ENCODE measurements at regions not wholly inside any gene's neighbourhood (a gene's known extent, or its start where the extent isn't known, plus 50 kb on each side); places are given as distances from the start of the nearest gene placed in this dataset.

GRCh38 chr7:17646253-17646956 is 293.9 kb downstream of the SNX13 start:
- Histone ChIP-seq H3K9me3 (no peaks in the 10 kb centered on the region), H3K4me3 (no peak overlapping the region), H3K27me3 (no peaks in the 10 kb centered on the region), H3K27ac (no peak overlapping the region), H3K36me3 (replicated peaks in 1 of 2; ENCODE audit: insufficient read depth in 1 of 2, low read depth in 2 of 2) (no peaks in the 10 kb centered on the region), H3K4me1 (no peaks in the 10 kb centered on the region)
- DNase-seq (no peak), ATAC-seq (no peak)
- intact Hi-C loops (cut with DNase I) = no loop called here
- 41 to 43% methylated on average over 3 of the region's 3 CpGs for WGBS, 2 donors
- TF ChIP-seq POLR2A (IDR thresholded peaks at IDR 0.05) (no peak), CTCF (IDR thresholded peaks at IDR 0.05) (peak in 6 of 7 experiments; percentile 11 to 43 (median 26))

- no peaks in the 10 kb centered on the region for H3K36me3 ChIP-seq (replicated peaks in 1 of 2; ENCODE audit: insufficient read depth in 1 of 2, low read depth in 2 of 2)
- no peaks in the 10 kb centered on the region for H3K9me3 ChIP-seq
- no peak for DNase-seq
- 63 to 75% methylated on average over 2 of the region's 2 CpGs for WGBS, 2 donors
- intact Hi-C loops (cut with DNase I) = no loop called here
- no peak overlapping the region for H3K27ac ChIP-seq
- no peak overlapping the region for H3K4me3 ChIP-seq
- no peak for ATAC-seq
- TF ChIP-seq CTCF (IDR thresholded peaks at IDR 0.05) = no peak
- TF ChIP-seq POLR2A (IDR thresholded peaks at IDR 0.05) = no peak
- H3K4me1 ChIP-seq = no peaks in the 10 kb centered on the region
- no peaks in the 10 kb centered on the region for H3K27me3 ChIP-seq
Observed at GRCh38 chr7:17651341-17651740, 289.0 kb downstream of the SNX13 start.

GRCh38 chr7:17651863-17652385 is 288.4 kb downstream of the SNX13 start:
- DNase-seq (peak in 1 of 4 donors; percentile 29), ATAC-seq (peak; percentile 56)
- TF ChIP-seq POLR2A (IDR thresholded peaks at IDR 0.05) (no peak), CTCF (IDR thresholded peaks at IDR 0.05) (peak in 3 of 7 experiments; percentile 14 to 21 (median 17))
- Histone ChIP-seq H3K27ac (no peak overlapping the region), H3K9me3 (no peaks in the 10 kb centered on the region), H3K36me3 (replicated peaks in 1 of 2; ENCODE audit: insufficient read depth in 1 of 2, low read depth in 2 of 2) (no peaks in the 10 kb centered on the region), H3K27me3 (no peaks in the 10 kb centered on the region), H3K4me3 (no peak overlapping the region), H3K4me1 (no peaks in the 10 kb centered on the region)
- WGBS, 2 donors = 38 to 47% methylated on average over 4 of the region's 4 CpGs
- intact Hi-C loops (cut with DNase I) = no loop called here

GRCh38 chr7:17654940-17655339 is 285.4 kb downstream of the SNX13 start:
- ATAC-seq = no peak
- no peaks in the 10 kb centered on the region for H3K9me3 ChIP-seq
- no peaks in the 10 kb centered on the region for H3K36me3 ChIP-seq (replicated peaks in 1 of 2; ENCODE audit: insufficient read depth in 1 of 2, low read depth in 2 of 2)
- H3K27ac ChIP-seq = no peak overlapping the region
- WGBS, 2 donors = 40 to 42% methylated on average over 2 of the region's 2 CpGs
- H3K27me3 ChIP-seq = no peaks in the 10 kb centered on the region
- H3K4me3 ChIP-seq = no peak overlapping the region
- no peak for DNase-seq
- H3K4me1 ChIP-seq = no peaks in the 10 kb centered on the region
- TF ChIP-seq CTCF (IDR thresholded peaks at IDR 0.05) (no peak), POLR2A (IDR thresholded peaks at IDR 0.05) (no peak)
- intact Hi-C loops (cut with DNase I) = no loop called here

- no peaks in the 10 kb centered on the region for H3K4me1 ChIP-seq
- no peaks in the 10 kb centered on the region for H3K36me3 ChIP-seq (replicated peaks in 1 of 2; ENCODE audit: insufficient read depth in 1 of 2, low read depth in 2 of 2)
- no peaks in the 10 kb centered on the region for H3K9me3 ChIP-seq
- no peak overlapping the region for H3K27ac ChIP-seq
- H3K27me3 ChIP-seq = no peaks in the 10 kb centered on the region
- ATAC-seq (no peak), DNase-seq (no peak)
- intact Hi-C loops (cut with DNase I) = no loop called here
- no peak overlapping the region for H3K4me3 ChIP-seq
- TF ChIP-seq POLR2A (IDR thresholded peaks at IDR 0.05) = no peak
- no peak for TF ChIP-seq CTCF (IDR thresholded peaks at IDR 0.05)
- 88 to 94% methylated on average over 3 of the region's 3 CpGs for WGBS, 2 donors
Observed at GRCh38 chr7:17659126-17659525, 281.2 kb downstream of the SNX13 start.
